ENCODE measurements at regions not wholly inside any gene's neighbourhood (a gene's known extent, or its start where the extent isn't known, plus 50 kb on each side); places are given as distances from the start of the nearest gene placed in this dataset.

DNA sequence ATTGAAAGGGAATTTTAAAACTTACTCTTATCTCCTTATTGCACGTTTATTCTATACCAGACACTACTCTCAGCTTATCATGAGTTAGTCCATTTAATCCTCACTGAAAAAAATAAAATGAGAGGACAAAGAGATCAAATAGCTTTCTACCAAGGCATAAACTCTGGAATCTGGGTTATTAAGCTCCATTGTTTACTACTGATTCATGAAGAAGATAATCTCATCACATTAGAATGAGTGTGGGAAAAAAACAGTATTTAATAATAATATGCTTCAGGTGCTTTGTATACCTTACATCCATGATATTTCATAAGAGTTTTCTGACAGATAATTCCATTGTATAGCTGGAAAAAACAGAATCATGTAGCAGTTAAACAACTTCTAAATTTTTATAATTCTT lies 1092.6 kb downstream of the TECRL start:
- no peak for TF ChIP-seq POLR2AphosphoS5 (IDR thresholded peaks at IDR 0.05; ENCODE audit: borderline replicate concordance, low read depth, low read length)
- TF ChIP-seq EZH2 (IDR thresholded peaks at IDR 0.05), result no peak

Data from SK-N-MC (cell line).